SK-N-MC (cell line): ENCODE measurements at regions not wholly inside any gene's neighbourhood (a gene's known extent, or its start where the extent isn't known, plus 50 kb on each side); places are given as distances from the start of the nearest gene placed in this dataset.

ENCODE experiments used
- DNase-seq: peaks from one replicate; pipeline ENCODE4 v3.0.0-alpha.2; 2011; ENCODE audit warnings: low read depth, low spot score
- H3K27ac ChIP-seq: fragments of 200-600 bp; sonication (generic); 2 replicates; pipeline ENCODE4 v1.5.1; 2016; ENCODE audit warnings: mixed run types
- H3K36me3 ChIP-seq: fragments of 200-600 bp; sonication (generic); 2 replicates; pipeline ENCODE4 v1.6.1; 2017; ENCODE audit warnings: antibody characterized with exemption, low read length, mixed read lengths; ENCODE audit not compliant: insufficient read depth
- H3K4me3 ChIP-seq: fragments of 200-600 bp; sonication (generic); 2 replicates; pipeline ENCODE4 v1.5.1; 2016
- H3K9ac ChIP-seq: fragments of 200-600 bp; sonication (generic); 2 replicates; pipeline ENCODE4 v1.8.0; 2017; ENCODE audit warnings: mixed run types, mixed read lengths; ENCODE audit not compliant: insufficient read length
- H3K9me3 ChIP-seq: fragments of 200-600 bp; sonication (generic); 2 replicates; pipeline ENCODE4 v1.6.1; 2017; ENCODE audit warnings: low read depth, mild to moderate bottlenecking, antibody characterized with exemption, low read length, moderate library complexity, mixed read lengths
- EZH2 ChIP-seq: fragments of 200-600 bp; sonication (generic); IDR thresholded peaks from one replicate; pipeline ENCODE4 v1.6.1; 2017; ENCODE audit warnings: antibody characterized with exemption
- FOXP2 ChIP-seq: optimal IDR thresholded peaks from 2 replicates; pipeline ENCODE3; 2011; ENCODE audit warnings: mild to moderate bottlenecking, moderate library complexity; ENCODE audit not compliant: insufficient read depth; ENCODE audit errors: extremely low read length, control extremely low read depth
- POLR2AphosphoS5 ChIP-seq: IDR thresholded peaks from 2 replicates; pipeline ENCODE4 v1.6.1; 2012; ENCODE audit warnings: mild to moderate bottlenecking, low read depth, low read length, borderline replicate concordance

- Histone ChIP-seq H3K9me3 (no peaks in the 10 kb centered on the region), H3K9ac (no peak overlapping the region), H3K27ac (no peak overlapping the region), H3K36me3 (no peaks in the 10 kb centered on the region), H3K4me3 (no peak overlapping the region)
- TF ChIP-seq EZH2 (no peak), FOXP2 (no peak), POLR2AphosphoS5 (no peak)
- DNase-seq = no peak
These were observed 99.6 kb upstream of the CCDC160 start for GRCh38 chrX:134137341-134137740.

- no peak for DNase-seq
- no peak overlapping the region for H3K27ac ChIP-seq
- no peak for TF ChIP-seq POLR2AphosphoS5
- no peak for TF ChIP-seq EZH2
- no peak overlapping the region for H3K9ac ChIP-seq
- H3K36me3 ChIP-seq = no peaks in the 10 kb centered on the region
- no peaks in the 10 kb centered on the region for H3K9me3 ChIP-seq
- H3K4me3 ChIP-seq = no peak overlapping the region
These were observed 97.9 kb upstream of the CCDC160 start for GRCh38 chrX:134139090-134139489.

- no peak overlapping the region for H3K4me3 ChIP-seq
- H3K9ac ChIP-seq = no peak overlapping the region
- no peak overlapping the region for H3K27ac ChIP-seq
- TF ChIP-seq FOXP2 = no peak
- no peak for TF ChIP-seq POLR2AphosphoS5
- no peak for TF ChIP-seq EZH2
- H3K9me3 ChIP-seq = no peaks in the 10 kb centered on the region
- no peaks in the 10 kb centered on the region for H3K36me3 ChIP-seq
- DNase-seq = no peak
These were observed 92.8 kb upstream of the CCDC160 start for GRCh38 chrX:134144231-134144630.

- Histone ChIP-seq H3K27ac (no peak overlapping the region), H3K9me3 (no peaks in the 10 kb centered on the region), H3K4me3 (no peak overlapping the region), H3K36me3 (no peaks in the 10 kb centered on the region), H3K9ac (no peak overlapping the region)
- DNase-seq = no peak
- TF ChIP-seq EZH2 = no peak
- no peak for TF ChIP-seq FOXP2
- TF ChIP-seq POLR2AphosphoS5 = no peak
These were observed 90.5 kb upstream of the CCDC160 start for GRCh38 chrX:134146493-134146892.

- H3K4me3 ChIP-seq = no peak overlapping the region
- TF ChIP-seq FOXP2 (no peak), POLR2AphosphoS5 (no peak), EZH2 (no peak)
These were observed 88.8 kb upstream of the CCDC160 start for GRCh38 chrX:134148172-134148692.

GRCh38 chrX:134158821-134159512 lies 78.0 kb upstream of the CCDC160 start:
- Histone ChIP-seq H3K9ac (no peak overlapping the region), H3K9me3 (no peaks in the 10 kb centered on the region), H3K4me3 (no peak overlapping the region), H3K36me3 (no peaks in the 10 kb centered on the region), H3K27ac (no peak overlapping the region)
- no peak for DNase-seq
- no peak for TF ChIP-seq EZH2
- no peak for TF ChIP-seq POLR2AphosphoS5
- no peak for TF ChIP-seq FOXP2

More at GRCh38 chrX:134148172-134148692, 88.8 kb upstream of the CCDC160 start:
- Histone ChIP-seq H3K9ac (no peak overlapping the region), H3K9me3 (no peaks in the 10 kb centered on the region), H3K27ac (no peak overlapping the region), H3K36me3 (no peaks in the 10 kb centered on the region)
- DNase-seq = no peak

- Histone ChIP-seq H3K9ac (no peak overlapping the region), H3K27ac (no peak overlapping the region), H3K9me3 (no peaks in the 10 kb centered on the region), H3K4me3 (no peak overlapping the region), H3K36me3 (no peaks in the 10 kb centered on the region)
- no peak for DNase-seq
- TF ChIP-seq EZH2 (no peak), POLR2AphosphoS5 (no peak), FOXP2 (no peak)
These were observed 75.8 kb upstream of the CCDC160 start for GRCh38 chrX:134161162-134161561.

- DNase-seq = no peak
- H3K9ac ChIP-seq = no peak overlapping the region
- H3K27ac ChIP-seq = no peak overlapping the region
- no peaks in the 10 kb centered on the region for H3K9me3 ChIP-seq
- no peaks in the 10 kb centered on the region for H3K36me3 ChIP-seq
- TF ChIP-seq EZH2 = no peak
- no peak for TF ChIP-seq POLR2AphosphoS5
- no peak for TF ChIP-seq FOXP2
- no peak overlapping the region for H3K4me3 ChIP-seq
These were observed 75.0 kb upstream of the CCDC160 start for GRCh38 chrX:134162032-134162431.

GRCh38 chrX:134163836-134164235 lies 73.1 kb upstream of the CCDC160 start:
- TF ChIP-seq POLR2AphosphoS5 = no peak
- TF ChIP-seq EZH2 = no peak
- TF ChIP-seq FOXP2 = no peak
- Histone ChIP-seq H3K9me3 (no peaks in the 10 kb centered on the region), H3K36me3 (no peaks in the 10 kb centered on the region), H3K4me3 (no peak overlapping the region), H3K27ac (no peak overlapping the region), H3K9ac (no peak overlapping the region)
- DNase-seq = no peak
